GM21367 (cell line): ENCODE measurements at regions not wholly inside any gene's neighbourhood (a gene's known extent, or its start where the extent isn't known, plus 50 kb on each side); places are given as distances from the start of the nearest gene placed in this dataset.

Experiments
- ATAC-seq: cut with Tn5 transposase; IDR thresholded peaks from one replicate; pipeline ENCODE4 v1.9.1; 2021; ENCODE audit not compliant: unreplicated experiment

DNA sequence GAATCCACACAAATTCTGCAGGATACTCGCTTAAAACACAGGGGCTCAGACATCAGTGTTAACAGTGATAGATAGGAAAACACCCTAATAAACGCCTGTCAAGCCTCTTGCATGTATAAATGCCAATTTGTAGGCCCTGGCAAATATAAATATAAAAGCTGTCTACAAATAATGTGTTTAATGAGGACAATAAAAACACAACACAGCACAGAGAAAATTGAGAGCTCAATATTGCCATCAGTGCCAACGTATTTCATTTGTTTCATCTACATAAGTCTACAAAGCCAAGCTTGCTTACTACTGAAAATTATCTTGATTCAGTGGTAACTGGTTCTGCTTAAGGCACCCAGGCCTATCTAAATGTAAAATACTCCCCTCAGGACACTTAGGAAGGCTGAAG, 1387.0 kb upstream of the TENM4 start:
- no peak for ATAC-seq

DNA sequence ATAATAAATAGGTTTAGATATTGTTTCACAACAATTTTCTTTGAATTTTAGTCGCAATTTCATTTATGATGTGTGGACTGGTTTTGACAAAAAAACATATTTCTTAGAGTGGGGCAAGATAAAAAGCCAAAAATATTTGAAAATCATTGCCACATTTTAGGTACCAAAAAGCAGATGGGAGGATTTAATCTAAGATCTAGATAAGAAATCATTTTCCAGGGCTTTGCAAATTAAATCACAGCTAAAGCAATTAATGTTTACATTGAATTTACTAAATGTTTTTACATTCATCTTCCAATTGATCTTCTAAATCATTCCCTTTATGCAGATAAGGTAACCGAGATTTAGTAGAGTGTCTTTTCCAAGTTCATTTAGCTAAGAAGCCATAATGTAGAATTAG, 1386.0 kb upstream of the TENM4 start:
- no peak for ATAC-seq

DNA sequence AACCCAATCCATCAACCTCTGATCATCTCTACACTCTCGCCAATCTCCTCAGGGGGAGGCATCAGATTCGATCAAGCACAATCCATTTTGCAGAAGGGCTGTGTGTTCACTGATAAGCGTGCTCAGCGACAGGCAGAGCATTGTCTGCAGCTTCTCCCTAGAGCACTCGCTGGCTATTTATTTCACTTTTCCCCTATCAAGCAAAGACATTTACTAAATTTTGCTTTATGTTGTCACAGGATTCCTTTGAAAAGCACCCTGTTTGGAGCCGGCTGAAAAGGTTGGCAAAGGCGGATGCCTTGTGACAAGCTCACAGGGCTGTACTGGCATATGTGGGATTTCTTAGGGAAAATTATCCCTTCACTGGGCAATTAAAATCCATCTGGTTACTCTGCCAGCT, 1381.5 kb upstream of the TENM4 start:
- no peak for ATAC-seq

DNA sequence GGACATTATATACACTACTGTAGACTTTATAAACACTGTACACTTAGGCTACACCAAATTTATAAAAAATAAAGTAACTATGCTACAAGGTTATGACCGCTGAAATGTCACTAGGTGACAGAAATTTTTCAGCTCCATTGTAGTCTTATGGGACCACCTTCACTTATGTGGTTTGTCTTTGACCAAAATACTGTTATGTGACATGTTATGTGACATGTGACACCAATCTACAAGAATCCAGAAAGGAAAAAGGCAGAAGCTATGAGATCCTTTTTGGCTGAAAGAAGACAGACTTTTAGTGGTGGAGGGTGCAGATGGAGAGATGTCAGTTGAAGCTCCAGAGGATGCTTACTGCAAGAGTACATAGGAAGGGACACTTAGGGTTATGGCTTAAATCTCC, 1378.4 kb upstream of the TENM4 start:
- no peak for ATAC-seq

DNA sequence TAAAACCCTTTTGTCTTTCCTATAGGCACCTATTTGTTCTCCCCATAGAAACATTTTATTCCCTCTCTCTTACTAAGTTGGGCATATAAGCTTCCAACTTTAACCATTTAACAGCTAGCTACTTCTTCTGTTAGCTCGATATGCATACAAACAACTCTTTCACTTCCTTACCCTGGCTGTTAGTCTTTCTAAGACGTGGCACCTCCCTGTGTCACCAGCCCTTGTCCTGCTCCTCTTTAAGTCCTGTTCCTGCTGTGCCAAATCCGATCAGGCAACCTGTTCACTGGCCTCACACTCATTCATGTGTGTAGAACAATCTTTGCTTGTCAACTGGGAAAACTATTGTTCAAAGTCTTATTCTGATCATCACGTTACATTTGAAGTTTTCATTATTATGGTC, 1376.1 kb upstream of the TENM4 start:
- ATAC-seq = peak; percentile 48

DNA sequence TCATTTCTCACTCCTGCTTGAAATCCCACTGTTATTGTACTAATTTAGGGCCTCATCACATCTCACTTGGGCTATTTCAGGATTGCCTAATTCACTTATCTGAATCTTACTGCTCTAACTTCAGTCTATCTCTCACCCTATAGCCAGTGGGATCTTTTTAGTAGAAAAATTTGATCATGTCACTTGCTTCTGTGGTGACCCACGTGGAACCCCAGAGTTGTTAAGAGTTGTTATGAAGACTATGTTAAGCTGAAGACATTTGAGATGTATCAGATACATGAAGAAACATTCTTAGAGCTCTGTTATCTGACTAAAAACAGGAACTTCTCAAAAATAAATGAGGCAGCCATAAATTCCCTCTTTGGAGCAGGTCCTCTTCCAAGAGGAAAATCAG, 1375.6 kb upstream of the TENM4 start:
- peak; percentile 31 for ATAC-seq

DNA sequence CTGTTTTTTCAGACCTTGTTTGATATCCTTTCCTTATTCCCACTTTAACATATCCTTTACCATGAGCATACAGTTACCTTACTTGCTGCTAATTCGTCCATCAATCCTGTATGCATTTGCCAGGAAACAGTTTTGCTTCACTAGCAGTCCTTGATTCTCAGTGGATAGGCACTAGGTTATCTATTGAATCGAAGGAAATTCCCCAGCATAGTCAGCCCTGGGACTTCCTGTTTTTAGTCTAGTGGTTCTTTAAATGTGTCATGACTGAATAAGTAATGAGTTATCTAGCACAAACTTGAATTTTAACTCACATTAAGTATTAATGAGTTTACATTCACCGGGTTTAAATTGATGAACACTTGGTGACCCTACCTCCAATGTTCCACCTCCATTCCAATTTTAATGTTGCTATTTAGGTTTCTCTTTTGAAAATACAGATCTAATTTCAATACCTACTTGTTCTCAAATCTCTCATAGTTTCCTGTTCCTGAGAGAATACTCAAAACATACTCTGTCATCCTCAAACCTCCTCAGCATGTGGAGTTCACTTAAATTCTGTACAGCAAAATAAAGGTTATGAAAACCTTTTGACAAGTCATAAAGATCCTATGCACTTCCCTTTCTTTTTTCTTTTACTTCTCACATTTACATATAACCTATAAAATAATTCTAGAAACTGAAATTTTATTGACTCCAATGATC, 1375.1 kb upstream of the TENM4 start:
- peak; percentile 84 for ATAC-seq

DNA sequence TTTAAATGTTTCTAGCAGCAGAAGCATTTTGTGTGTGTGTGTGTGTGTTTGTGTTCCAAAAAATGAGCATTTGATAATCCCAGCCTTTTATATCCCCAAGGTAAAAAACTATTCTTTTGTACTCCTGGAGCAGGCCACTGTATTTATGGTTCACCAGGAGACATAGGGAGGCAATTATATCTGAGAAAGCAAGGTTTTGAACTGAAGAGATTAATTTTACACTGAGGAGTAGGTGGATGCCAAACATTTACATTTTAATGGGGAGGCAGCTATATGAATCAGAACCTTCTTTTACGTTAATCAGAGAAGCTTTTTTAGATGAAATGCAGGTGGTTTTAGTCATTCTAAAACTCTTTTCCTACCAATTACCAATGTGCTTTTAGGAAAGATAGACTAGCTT, 1374.0 kb upstream of the TENM4 start:
- no peak for ATAC-seq

DNA sequence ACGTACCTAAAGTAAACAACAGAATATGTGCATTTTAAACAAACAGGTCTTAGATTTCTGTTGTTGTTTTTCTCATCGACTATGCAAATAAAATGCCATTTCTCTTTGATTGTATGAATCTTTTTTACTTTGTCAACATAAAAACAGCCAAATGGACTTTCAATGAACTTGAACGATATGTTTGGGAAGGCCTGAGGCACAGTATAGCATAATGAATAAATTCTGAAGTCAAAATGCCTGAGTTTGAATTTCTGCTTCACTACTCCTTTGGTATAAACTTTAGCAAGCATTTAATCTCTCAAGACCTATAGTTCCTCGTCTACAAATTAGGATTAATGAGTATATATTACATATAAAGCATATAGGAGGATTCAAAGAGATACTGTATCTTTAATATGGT, 1369.9 kb upstream of the TENM4 start:
- ATAC-seq = no peak

DNA sequence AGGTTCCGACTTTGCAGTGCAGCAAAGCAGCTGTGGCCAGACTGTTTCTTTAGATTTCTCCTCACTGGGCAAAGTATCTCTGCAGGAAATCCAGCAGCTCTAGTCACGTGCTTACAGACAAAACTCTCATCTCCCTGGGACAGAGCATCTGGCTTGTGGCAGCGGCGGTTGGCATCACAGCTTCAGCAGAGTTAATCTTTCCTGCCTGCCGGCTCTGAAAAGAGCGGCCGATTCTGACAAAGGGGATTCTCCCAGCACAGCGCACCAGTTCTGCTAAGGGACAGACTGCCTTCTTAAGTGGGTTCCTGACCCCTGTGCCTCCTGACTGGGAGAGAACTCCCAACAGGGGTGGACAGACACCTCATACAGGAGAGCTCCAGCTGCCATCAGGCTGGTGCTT, 1357.3 kb upstream of the TENM4 start:
- no peak for ATAC-seq

DNA sequence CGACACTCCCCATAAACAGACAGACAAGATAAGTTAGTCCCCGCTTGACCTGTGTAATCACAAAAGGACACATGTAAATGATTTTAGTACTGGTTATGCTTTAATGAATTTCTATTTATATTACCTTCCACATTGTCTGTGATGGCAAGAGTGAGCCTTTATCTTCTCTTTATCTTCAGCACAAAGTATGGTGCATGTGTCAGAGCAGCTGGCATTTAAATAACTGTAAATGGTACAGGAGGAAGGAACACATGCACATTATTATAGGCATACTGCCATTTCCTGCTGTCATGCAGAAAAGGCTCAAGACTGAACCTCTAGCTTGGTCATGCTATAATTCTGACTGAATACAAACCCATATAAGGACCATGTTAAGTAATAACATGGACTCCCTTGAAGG, 1342.7 kb upstream of the TENM4 start:
- no peak for ATAC-seq

DNA sequence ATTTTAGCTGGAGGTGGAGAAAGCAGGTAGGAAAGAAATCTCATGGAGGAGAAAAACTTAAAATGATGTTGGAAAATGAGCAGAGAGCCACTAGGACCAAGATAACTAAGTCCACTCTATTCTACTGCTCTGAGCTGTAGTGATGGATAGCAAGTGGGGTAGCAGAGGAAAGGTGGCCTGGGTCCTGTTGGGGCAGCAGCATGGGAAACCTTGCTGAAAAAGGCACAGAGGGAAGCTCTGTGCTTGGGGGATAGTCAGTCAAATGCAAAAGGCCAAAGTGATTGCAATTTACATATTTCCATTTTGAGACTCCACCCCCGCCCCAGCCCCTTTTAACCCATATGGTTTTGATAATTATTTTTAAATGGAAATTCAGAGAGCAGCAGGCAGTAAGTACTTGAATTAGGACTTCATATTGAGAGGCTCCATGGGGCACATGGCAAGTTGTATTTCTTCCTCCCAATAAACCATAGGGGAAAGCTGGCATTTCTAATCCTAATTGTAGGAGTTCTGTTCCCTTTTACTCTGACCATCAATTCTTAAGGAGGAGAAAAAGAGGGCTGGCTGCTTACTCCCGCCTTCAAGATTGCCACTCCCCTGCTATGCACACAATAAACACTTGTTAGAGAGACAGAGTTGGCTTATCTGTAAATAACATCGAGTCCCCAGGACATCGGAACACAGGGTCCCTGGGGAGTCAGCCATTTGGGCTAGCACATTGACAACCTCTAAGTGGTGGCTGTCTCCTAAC, 1341.5 kb upstream of the TENM4 start:
- no peak for ATAC-seq

DNA sequence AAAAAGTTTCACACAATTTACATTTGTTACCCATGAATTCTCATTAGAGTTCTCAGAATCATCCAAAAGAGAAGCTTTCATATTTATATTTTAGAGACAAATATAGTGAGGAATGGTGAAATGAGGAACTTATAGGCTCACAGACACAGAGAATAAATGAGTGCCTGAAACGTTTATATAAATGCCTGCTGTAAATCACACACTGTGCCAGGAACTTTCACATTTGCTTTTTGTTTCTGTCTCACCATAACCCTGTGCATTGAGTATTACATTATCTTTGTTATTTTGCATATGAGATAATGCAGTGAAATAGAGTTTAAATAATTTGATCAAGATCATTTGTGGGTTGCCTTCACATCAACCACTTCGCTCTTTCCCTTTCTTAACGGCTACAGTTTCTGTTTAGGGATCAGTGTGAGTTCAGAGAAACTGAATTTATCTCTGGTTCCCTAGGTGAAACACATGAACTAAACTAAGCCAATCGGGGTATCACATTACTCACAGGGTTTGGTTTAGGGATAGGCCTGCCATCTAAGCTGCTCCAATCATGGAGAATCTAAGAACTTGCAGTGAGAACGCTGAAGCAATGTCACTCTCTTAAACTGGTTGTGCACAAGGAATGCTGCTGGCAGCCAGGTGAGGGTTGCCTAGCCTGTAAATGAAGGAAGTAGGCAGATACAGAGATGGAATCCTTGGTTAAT, 1339.2 kb upstream of the TENM4 start:
- no peak for ATAC-seq

DNA sequence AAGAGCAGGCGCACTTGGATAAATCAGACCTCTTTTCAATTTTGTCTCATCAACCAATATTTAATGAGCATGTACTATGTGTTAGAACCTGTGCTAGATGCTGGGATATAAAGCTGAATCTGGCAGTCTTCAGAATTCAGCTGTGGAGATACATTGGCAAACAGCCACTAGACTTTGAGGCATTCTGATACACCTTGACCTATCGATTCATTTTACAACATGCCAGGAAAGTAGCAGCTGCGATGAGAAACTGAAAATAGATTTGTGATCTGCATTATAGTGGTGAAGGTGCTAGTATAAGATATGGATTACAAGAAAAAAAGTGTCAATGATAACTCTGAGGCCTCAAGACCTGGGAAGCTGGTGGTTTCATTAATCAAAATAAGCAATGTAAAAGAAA, 1338.1 kb upstream of the TENM4 start:
- ATAC-seq = no peak

DNA sequence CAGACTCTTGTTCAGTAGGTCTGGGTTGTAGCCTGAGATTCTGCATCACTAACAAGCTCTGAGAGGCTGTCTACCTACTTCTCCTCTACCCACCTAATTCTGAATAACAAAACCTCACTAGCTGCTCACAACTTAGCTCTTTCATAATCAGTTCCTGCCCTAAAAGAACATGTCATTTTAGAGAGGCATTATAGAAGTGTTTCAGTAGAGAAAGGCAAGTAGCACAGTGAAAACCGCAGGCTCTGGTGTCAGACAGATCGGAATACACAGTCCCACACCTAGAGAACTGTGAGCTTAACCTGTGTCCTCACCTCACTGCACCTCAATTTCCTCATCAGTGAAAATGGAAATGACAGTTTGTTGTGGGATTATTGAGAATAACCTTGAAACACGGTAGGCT, 1337.6 kb upstream of the TENM4 start:
- ATAC-seq = no peak

DNA sequence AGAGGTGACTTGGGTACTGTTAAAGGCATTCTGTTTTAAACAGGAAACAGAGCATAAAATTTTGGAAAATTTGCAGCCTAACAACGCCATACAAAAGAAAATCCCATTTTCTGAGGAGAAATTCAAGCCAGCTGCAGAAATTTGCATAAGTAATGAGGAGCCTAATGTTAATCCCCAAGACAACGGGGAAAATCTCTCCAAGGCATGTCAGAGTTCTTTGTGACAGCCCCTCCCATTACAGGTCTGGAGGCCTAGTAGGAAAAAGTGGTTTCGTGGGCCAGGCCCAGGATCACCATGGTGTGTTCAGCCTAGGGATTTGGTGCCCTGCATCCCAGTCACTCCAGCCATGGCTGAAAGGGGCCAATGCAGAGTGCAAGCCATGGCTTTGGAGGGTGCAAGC, 1333.1 kb upstream of the TENM4 start:
- ATAC-seq = no peak

DNA sequence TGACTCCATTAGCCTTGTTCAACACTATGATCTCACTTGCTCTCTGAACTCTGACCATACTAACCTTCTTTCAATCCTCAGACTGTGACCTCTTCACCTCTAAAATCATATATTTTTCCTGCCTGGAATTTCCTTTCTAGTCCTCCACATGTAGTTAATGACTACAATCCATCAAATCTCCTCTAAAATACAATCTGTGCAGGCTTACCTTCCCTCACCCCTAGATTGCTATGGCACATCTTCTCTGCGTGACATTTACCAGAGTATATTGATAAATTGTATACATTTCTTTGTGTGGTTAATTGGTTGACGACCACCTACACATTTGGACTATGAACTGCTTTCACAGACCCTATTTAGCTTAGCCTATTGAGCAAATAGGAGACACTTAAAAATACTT, 1330.2 kb upstream of the TENM4 start:
- no peak for ATAC-seq

DNA sequence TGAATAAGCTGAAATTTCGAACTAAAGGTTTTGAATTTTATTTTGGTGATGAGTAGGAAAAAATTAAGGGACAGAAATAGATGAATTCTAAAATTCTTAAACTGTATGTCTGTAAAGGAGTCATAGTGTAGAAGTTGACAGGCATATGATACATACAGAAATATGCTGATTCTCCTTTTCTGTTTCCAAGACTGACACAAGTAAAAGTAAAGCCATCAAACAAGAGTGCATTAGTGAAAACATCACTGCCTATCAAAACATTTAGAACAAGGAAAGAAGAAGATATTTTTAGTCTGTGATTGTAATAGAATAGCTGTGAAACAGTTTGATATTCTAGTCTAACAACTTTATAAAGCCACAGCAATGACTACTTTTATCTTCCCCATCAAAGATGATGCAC, 1318.0 kb upstream of the TENM4 start:
- ATAC-seq = no peak

DNA sequence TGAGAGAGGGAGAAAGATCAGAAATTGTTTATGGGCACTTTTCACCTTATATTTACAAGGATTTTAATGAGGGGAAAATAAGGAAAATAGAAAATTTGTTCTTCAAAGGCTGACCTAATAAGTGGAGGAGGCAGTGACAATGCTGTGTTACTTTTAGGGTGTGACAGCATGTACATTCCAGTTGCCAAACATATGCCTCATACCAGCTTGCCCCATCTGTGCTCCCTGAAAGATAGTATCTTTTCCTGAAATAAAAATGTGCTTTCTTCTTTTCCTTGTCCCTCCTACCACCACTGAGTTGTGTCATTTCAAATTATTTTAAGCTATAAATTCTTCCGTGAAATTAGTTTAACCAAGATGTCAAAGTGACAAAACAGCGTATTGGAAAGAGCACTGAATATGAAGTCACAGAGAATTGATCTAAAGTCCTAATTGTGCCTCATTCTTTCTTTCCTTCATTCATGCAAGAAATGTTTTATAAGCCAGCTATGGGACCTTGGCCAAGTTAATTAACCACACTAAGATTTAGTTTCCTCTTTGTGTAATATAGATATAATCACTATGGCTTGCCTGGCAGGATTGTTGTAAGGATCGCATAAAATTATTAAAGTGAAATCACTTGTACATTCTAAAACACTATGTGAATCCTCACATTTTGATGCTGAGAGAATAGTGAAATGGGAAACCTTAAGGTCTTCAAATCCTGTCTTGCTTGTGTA, 1307.5 kb upstream of the TENM4 start:
- ATAC-seq = no peak

DNA sequence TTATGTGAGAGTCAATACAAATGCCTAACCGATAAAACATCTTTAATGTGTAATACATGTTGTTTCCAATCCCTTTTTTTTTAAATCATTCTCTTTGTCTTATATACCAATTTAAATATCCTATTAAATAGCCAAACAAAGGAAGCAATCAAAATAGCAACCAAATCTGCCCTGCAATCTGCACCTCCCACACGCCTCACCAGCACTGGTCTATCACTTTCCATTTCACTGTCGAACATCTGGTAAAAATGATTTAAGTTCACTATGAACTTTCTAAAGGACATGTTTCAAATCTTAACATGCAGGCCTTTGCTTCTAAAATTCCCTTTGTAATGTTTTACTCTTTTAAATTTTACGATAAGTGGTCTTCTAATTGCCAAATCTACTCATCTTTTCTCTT, 1305.5 kb upstream of the TENM4 start:
- no peak for ATAC-seq

DNA sequence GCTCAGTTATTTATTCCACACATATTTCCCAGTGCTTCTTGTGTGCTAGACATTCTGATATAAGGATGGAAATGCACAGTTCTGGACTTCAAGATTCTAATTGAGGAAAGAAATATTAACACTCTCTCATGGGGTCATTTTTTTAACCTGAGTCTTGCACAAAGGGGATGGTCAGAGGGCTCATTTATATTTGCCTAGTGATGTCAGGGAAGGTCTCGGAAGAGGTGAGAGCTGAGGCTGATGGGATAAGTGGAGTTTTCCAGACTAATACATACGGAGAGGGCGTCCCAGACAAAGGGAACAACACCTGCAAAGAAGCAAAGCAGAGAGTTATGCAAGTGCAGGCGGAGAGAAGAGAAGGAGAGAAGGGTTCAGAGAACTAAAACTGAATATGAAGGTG, 1304.6 kb upstream of the TENM4 start:
- ATAC-seq = no peak

DNA sequence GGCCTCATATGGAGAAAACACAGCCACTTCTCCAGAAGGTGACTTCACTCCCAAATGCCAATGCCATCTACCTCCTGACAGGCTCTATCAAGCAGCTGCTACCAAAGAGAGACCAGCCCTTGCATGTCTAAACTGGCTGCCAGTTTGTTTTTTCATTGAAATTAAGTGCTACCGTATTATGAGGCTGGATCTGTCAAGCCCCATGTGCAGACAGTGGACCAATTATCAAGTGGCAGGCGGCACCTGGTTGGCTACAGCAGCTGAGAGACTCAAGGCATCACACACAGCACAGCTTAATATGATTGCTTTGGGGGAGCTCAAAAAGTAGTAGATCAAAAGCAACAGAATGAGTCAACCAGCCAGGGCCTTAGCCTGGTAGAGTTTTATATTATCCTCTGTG, 1293.0 kb upstream of the TENM4 start:
- ATAC-seq = no peak
